ENCODE measurements at regions not wholly inside any gene's neighbourhood (a gene's known extent, or its start where the extent isn't known, plus 50 kb on each side); places are given as distances from the start of the nearest gene placed in this dataset.

DNA sequence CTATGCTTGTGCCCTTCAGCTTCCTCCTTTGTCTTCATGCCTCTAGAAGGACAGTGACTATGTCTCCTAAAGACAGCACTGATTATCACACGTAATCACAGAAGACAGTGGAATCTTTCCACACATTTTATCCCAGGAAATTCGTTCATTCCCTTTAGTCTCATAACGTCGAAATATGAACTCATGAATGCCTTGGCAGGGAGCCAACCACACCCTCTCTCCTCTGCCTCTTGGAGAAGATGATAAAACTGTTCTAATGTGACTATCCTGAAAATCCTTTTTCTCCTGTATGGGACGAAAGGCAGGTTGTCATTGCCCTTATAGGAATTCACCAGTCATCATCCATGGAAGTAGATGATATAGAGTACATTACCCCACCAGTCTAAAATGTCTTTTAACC lies 726.6 kb upstream of the FANCL start:
- Histone ChIP-seq H3K4me2 (ENCODE audit: insufficient read depth, low read length) (no peak overlapping the region), H3K36me3 (ENCODE audit: insufficient read depth, low read length) (no peaks in the 10 kb centered on the region), H3K4me1 (ENCODE audit: insufficient read depth, low read length) (no peaks in the 10 kb centered on the region), H3K4me3 (ENCODE audit: insufficient read depth, low read length) (no peak overlapping the region), H3K27ac (ENCODE audit: low read depth, low read length) (no peak overlapping the region), H4K20me1 (ENCODE audit: insufficient read depth, low read length) (no peaks in the 10 kb centered on the region), H3K27me3 (ENCODE audit: insufficient read depth, low read length) (no peaks in the 10 kb centered on the region), H3K79me2 (ENCODE audit: insufficient read depth, low read length) (no peaks in the 10 kb centered on the region), H3K9me3 (ENCODE audit: low read depth, low read length) (no peaks in the 10 kb centered on the region), H2AFZ (ENCODE audit: low read length) (no peak overlapping the region)
- TF ChIP-seq, protein P1, sequence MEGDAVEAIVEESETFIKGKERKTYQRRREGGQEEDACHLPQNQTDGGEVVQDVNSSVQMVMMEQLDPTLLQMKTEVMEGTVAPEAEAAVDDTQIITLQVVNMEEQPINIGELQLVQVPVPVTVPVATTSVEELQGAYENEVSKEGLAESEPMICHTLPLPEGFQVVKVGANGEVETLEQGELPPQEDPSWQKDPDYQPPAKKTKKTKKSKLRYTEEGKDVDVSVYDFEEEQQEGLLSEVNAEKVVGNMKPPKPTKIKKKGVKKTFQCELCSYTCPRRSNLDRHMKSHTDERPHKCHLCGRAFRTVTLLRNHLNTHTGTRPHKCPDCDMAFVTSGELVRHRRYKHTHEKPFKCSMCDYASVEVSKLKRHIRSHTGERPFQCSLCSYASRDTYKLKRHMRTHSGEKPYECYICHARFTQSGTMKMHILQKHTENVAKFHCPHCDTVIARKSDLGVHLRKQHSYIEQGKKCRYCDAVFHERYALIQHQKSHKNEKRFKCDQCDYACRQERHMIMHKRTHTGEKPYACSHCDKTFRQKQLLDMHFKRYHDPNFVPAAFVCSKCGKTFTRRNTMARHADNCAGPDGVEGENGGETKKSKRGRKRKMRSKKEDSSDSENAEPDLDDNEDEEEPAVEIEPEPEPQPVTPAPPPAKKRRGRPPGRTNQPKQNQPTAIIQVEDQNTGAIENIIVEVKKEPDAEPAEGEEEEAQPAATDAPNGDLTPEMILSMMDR (IDR thresholded peaks at IDR 0.05; ENCODE audit: extremely low read depth, low read depth, low read length) = no peak
- DNase-seq (ENCODE audit: insufficient read length, low spot score, missing footprints) = no peak

DNA sequence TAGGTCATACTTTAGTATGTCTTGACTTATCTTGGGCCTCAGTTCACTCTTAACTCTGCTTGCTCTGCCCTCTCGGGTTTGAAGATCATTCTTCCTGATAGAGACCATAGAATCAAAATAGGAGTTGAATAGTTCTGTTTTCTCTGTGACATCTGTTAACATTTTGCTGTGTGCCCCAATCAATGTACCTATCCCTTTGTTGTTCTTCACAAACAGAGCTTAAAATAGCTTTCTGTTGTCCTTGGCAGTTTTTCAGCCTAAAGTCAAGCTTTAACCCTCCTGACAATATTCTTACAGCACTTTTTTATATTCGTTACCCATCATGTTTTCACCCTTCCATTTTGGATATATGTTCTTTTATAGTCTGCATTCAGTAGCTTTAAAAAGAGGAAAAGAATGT lies 724.5 kb upstream of the FANCL start:
- Histone ChIP-seq H3K36me3 (ENCODE audit: insufficient read depth, low read length) (no peaks in the 10 kb centered on the region), H2AFZ (ENCODE audit: low read length) (no peak overlapping the region), H3K79me2 (ENCODE audit: insufficient read depth, low read length) (no peaks in the 10 kb centered on the region), H3K4me1 (ENCODE audit: insufficient read depth, low read length) (no peaks in the 10 kb centered on the region), H3K9me3 (ENCODE audit: low read depth, low read length) (no peaks in the 10 kb centered on the region), H4K20me1 (ENCODE audit: insufficient read depth, low read length) (no peaks in the 10 kb centered on the region), H3K4me2 (ENCODE audit: insufficient read depth, low read length) (no peak overlapping the region), H3K4me3 (ENCODE audit: insufficient read depth, low read length) (no peak overlapping the region), H3K27ac (ENCODE audit: low read depth, low read length) (no peak overlapping the region), H3K27me3 (ENCODE audit: insufficient read depth, low read length) (no peaks in the 10 kb centered on the region)
- no peak for DNase-seq (ENCODE audit: insufficient read length, low spot score, missing footprints)
- TF ChIP-seq, protein P1 (IDR thresholded peaks at IDR 0.05; ENCODE audit: extremely low read depth, low read depth, low read length) = no peak

GRCh38 chr2:58959996-58960395 lies 718.9 kb upstream of the FANCL start:
- H3K4me3 ChIP-seq (ENCODE audit: insufficient read depth, low read length) = no peak overlapping the region
- no peaks in the 10 kb centered on the region for H3K79me2 ChIP-seq (ENCODE audit: insufficient read depth, low read length)
- no peak overlapping the region for H2AFZ ChIP-seq (ENCODE audit: low read length)
- no peaks in the 10 kb centered on the region for H4K20me1 ChIP-seq (ENCODE audit: insufficient read depth, low read length)
- no peak overlapping the region for H3K4me2 ChIP-seq (ENCODE audit: insufficient read depth, low read length)
- H3K9me3 ChIP-seq (ENCODE audit: low read depth, low read length) = peaks cover 2% of the 10 kb centered on the region
- TF ChIP-seq, protein P1 (IDR thresholded peaks at IDR 0.05; ENCODE audit: extremely low read depth, low read depth, low read length) = no peak
- H3K4me1 ChIP-seq (ENCODE audit: insufficient read depth, low read length) = no peaks in the 10 kb centered on the region
- no peaks in the 10 kb centered on the region for H3K36me3 ChIP-seq (ENCODE audit: insufficient read depth, low read length)
- no peaks in the 10 kb centered on the region for H3K27me3 ChIP-seq (ENCODE audit: insufficient read depth, low read length)
- no peak for DNase-seq (ENCODE audit: insufficient read length, low spot score, missing footprints)
- H3K27ac ChIP-seq (ENCODE audit: low read depth, low read length) = no peak overlapping the region

- Histone ChIP-seq H3K27ac (ENCODE audit: low read depth, low read length) (no peak overlapping the region), H3K79me2 (ENCODE audit: insufficient read depth, low read length) (no peaks in the 10 kb centered on the region), H3K4me3 (ENCODE audit: insufficient read depth, low read length) (no peak overlapping the region), H3K27me3 (ENCODE audit: insufficient read depth, low read length) (no peaks in the 10 kb centered on the region), H2AFZ (ENCODE audit: low read length) (no peak overlapping the region), H4K20me1 (ENCODE audit: insufficient read depth, low read length) (no peaks in the 10 kb centered on the region), H3K9me3 (ENCODE audit: low read depth, low read length) (peaks cover 2% of the 10 kb centered on the region), H3K4me1 (ENCODE audit: insufficient read depth, low read length) (no peaks in the 10 kb centered on the region), H3K4me2 (ENCODE audit: insufficient read depth, low read length) (no peak overlapping the region), H3K36me3 (ENCODE audit: insufficient read depth, low read length) (no peaks in the 10 kb centered on the region)
- no peak for DNase-seq (ENCODE audit: insufficient read length, low spot score, missing footprints)
- TF ChIP-seq, protein P1 (IDR thresholded peaks at IDR 0.05; ENCODE audit: extremely low read depth, low read depth, low read length) = no peak
These were observed 716.2 kb upstream of the FANCL start for GRCh38 chr2:58957188-58957840.

All from osteoblast (primary cell).